ENCODE measurements at regions not wholly inside any gene's neighbourhood (a gene's known extent, or its start where the extent isn't known, plus 50 kb on each side); places are given as distances from the start of the nearest gene placed in this dataset.
A peak's percentile ranks its signal among the peaks of the same experiment; 100 is the strongest.

- intact Hi-C loops (cut with DNase I) = no loop called here
- H3K27ac ChIP-seq (replicated peaks in 1 of 4) = no peak overlapping the region
Measured at GRCh38 chr16:25587783-25588182, 104.0 kb upstream of the HS3ST4 start.

DNA sequence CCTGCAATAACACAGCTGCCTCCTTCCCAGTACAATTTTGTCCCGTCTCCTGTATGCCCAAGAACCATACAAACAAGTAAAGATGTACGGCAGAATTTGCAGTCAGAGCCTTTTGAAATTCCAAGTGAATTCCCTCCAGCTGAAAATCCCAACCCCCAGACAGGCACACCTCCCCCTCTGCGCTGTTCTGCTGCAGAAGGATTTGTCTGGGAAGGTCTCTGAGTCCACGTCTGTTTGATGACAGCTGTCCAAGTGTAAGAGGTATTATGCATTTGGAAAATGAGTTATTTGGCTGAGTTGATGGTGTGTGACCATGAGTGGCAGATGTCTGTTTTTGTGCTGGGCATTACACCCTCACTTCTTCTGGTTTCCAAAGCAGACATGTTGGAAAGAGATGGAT is 104.9 kb upstream of the HS3ST4 start:
- H3K4me1 ChIP-seq = no peaks in the 10 kb centered on the region
- intact Hi-C loops (cut with DNase I) = no loop called here

More at GRCh38 chr16:25587783-25588182, 104.0 kb upstream of the HS3ST4 start:
- Histone ChIP-seq H3K4me3 (no peak overlapping the region), H3K9me3 (no peaks in the 10 kb centered on the region), H3K27me3 (no peaks in the 10 kb centered on the region), H3K36me3 (no peaks in the 10 kb centered on the region), H3K4me1 (no peaks in the 10 kb centered on the region)
- 64% methylated on average over 1 of the region's 1 CpG for WGBS
- DNase-seq (ENCODE audit: extremely low spot score) = no peak
- TF ChIP-seq POLR2AphosphoS5 (IDR thresholded peaks at IDR 0.05) (no peak), POLR2A (IDR thresholded peaks at IDR 0.05; ENCODE audit: low read depth) (no peak), EP300 (IDR thresholded peaks at IDR 0.05) (no peak)
- TF ChIP-seq, protein P1, sequence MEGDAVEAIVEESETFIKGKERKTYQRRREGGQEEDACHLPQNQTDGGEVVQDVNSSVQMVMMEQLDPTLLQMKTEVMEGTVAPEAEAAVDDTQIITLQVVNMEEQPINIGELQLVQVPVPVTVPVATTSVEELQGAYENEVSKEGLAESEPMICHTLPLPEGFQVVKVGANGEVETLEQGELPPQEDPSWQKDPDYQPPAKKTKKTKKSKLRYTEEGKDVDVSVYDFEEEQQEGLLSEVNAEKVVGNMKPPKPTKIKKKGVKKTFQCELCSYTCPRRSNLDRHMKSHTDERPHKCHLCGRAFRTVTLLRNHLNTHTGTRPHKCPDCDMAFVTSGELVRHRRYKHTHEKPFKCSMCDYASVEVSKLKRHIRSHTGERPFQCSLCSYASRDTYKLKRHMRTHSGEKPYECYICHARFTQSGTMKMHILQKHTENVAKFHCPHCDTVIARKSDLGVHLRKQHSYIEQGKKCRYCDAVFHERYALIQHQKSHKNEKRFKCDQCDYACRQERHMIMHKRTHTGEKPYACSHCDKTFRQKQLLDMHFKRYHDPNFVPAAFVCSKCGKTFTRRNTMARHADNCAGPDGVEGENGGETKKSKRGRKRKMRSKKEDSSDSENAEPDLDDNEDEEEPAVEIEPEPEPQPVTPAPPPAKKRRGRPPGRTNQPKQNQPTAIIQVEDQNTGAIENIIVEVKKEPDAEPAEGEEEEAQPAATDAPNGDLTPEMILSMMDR (IDR thresholded peaks at IDR 0.05) = no peak

DNA sequence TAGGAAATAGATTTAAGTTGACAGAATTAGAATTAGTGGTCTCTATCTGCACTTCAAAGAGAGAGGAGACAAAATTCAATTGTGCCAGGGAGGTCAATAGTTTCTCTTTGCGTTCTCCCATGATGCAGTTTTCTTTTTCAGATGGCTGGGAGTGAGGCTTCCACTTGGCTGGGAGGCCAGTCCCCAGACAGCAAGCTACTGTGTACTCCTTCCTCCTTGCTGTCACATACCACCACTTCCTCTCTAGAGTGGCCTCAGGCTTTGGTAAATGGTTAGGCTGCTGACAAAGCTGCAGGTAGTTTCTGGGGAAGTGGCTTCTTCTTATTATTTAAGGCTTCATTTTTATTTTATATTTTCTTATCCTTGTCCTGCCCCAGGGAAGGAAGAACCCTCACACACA is 106.2 kb upstream of the HS3ST4 start:
- intact Hi-C loops (cut with DNase I) = no loop called here
- no peak for TF ChIP-seq EP300 (IDR thresholded peaks at IDR 0.05)
- TF ChIP-seq POLR2AphosphoS5 (IDR thresholded peaks at IDR 0.05) = no peak
- Histone ChIP-seq H3K27me3 (no peaks in the 10 kb centered on the region), H3K4me1 (no peaks in the 10 kb centered on the region), H3K27ac (replicated peaks in 1 of 4) (no peak overlapping the region), H3K9me3 (no peaks in the 10 kb centered on the region), H3K36me3 (no peaks in the 10 kb centered on the region), H3K4me3 (no peak overlapping the region)
- DNase-seq (ENCODE audit: extremely low spot score) = peak; percentile 74
- 85% methylated on average over 1 of the region's 1 CpG for WGBS

More for the DNA sequence above, 104.9 kb upstream of the HS3ST4 start:
- H3K9me3 ChIP-seq = no peaks in the 10 kb centered on the region
- TF ChIP-seq POLR2AphosphoS5 (IDR thresholded peaks at IDR 0.05) (no peak), POLR2A (IDR thresholded peaks at IDR 0.05; ENCODE audit: low read depth) (no peak), EP300 (IDR thresholded peaks at IDR 0.05) (no peak)
- TF ChIP-seq, protein P1 (IDR thresholded peaks at IDR 0.05) = no peak
- H3K27me3 ChIP-seq = no peaks in the 10 kb centered on the region
- no peaks in the 10 kb centered on the region for H3K36me3 ChIP-seq
- no peak overlapping the region for H3K27ac ChIP-seq (replicated peaks in 1 of 4)
- peak; percentile 7 for DNase-seq (ENCODE audit: extremely low spot score)
- no peak overlapping the region for H3K4me3 ChIP-seq
- WGBS = 50% methylated on average over 4 of the region's 4 CpGs

DNA sequence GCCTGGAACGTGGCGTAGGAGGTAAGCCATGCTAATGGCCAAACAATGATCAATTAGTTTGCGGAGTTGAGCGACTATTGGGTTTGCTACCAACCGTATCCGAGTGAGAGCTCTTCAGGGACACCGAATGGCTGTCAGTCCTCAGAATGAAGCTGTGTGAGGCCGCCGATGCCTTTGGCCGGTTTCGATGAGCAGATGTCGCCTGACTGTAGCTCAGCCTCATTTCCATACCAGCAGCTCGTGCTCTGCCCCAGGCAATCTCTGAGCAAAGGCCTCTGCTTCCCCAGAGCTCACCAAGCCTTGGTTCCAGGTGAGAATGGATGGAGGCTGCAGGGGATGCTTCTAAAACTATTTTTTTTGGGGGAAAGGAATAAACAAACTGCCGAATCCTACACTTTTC is 111.7 kb upstream of the HS3ST4 start:
- Histone ChIP-seq H3K9me3 (no peaks in the 10 kb centered on the region), H3K27ac (replicated peaks in 1 of 4) (no peak overlapping the region), H3K4me3 (no peak overlapping the region), H3K4me1 (no peaks in the 10 kb centered on the region), H3K27me3 (no peaks in the 10 kb centered on the region), H3K36me3 (no peaks in the 10 kb centered on the region)
- intact Hi-C loops (cut with DNase I) = no loop called here
- TF ChIP-seq POLR2AphosphoS5 (IDR thresholded peaks at IDR 0.05) (no peak), POLR2A (IDR thresholded peaks at IDR 0.05; ENCODE audit: low read depth) (no peak), EP300 (IDR thresholded peaks at IDR 0.05) (no peak)
- TF ChIP-seq, protein P1 (IDR thresholded peaks at IDR 0.05) = no peak
- peak; percentile 21 for DNase-seq (ENCODE audit: extremely low spot score)
- 78% methylated on average over 14 of the region's 14 CpGs for WGBS

GRCh38 chr16:25575363-25575762 is 116.4 kb upstream of the HS3ST4 start:
- H3K9me3 ChIP-seq = no peaks in the 10 kb centered on the region
- WGBS = 66% methylated on average over 5 of the region's 5 CpGs
- no peak overlapping the region for H3K27ac ChIP-seq (replicated peaks in 1 of 4)
- TF ChIP-seq POLR2A (IDR thresholded peaks at IDR 0.05; ENCODE audit: low read depth) (no peak), EP300 (IDR thresholded peaks at IDR 0.05) (no peak), POLR2AphosphoS5 (IDR thresholded peaks at IDR 0.05) (no peak)
- TF ChIP-seq, protein P1 (IDR thresholded peaks at IDR 0.05) = no peak
- intact Hi-C loops (cut with DNase I) = no loop called here
- no peaks in the 10 kb centered on the region for H3K36me3 ChIP-seq
- no peak overlapping the region for H3K4me3 ChIP-seq
- H3K4me1 ChIP-seq = no peaks in the 10 kb centered on the region
- DNase-seq (ENCODE audit: extremely low spot score) = peak; percentile 83
- H3K27me3 ChIP-seq = no peaks in the 10 kb centered on the region
